NCI-H2081 (cell line): ENCODE measurements at regions not wholly inside any gene's neighbourhood (a gene's known extent, or its start where the extent isn't known, plus 50 kb on each side); places are given as distances from the start of the nearest gene placed in this dataset.

Source experiments
- DNase-seq, 2 experiments: peaks; one replicate each; lab custom pipeline; 2025; lab: John Stamatoyannopoulos, UW

- DNase-seq, result no peak
These were observed 439.2 kb upstream of the REG3G start for GRCh38 chr2:78586316-78586715.

- DNase-seq, result no peak
These were observed 435.6 kb upstream of the REG3G start for GRCh38 chr2:78589871-78590270.

- DNase-seq, result no peak
These were observed 433.0 kb upstream of the REG3G start for GRCh38 chr2:78592491-78592890.

- no peak for DNase-seq
These were observed 424.4 kb upstream of the REG3G start for GRCh38 chr2:78601113-78601512.

- no peak for DNase-seq
These were observed 422.6 kb upstream of the REG3G start for GRCh38 chr2:78602862-78603261.

GRCh38 chr2:78606895-78607294 lies 418.6 kb upstream of the REG3G start:
- DNase-seq, result no peak

- no peak for DNase-seq
These were observed 410.8 kb upstream of the REG3G start for GRCh38 chr2:78614726-78615125.

GRCh38 chr2:78615956-78616355 lies 409.5 kb upstream of the REG3G start:
- DNase-seq, result no peak

GRCh38 chr2:78634425-78634824 lies 391.1 kb upstream of the REG3G start:
- DNase-seq, result no peak

GRCh38 chr2:78644854-78645253 lies 380.6 kb upstream of the REG3G start:
- no peak for DNase-seq

GRCh38 chr2:78646533-78647364 lies 378.8 kb upstream of the REG3G start:
- DNase-seq, result no peak

GRCh38 chr2:78648558-78648957 lies 376.9 kb upstream of the REG3G start:
- no peak for DNase-seq

- no peak for DNase-seq
These were observed 370.6 kb upstream of the REG3G start for GRCh38 chr2:78654941-78655340.

- DNase-seq, result no peak
These were observed 348.4 kb upstream of the REG3G start for GRCh38 chr2:78676921-78677696.

- DNase-seq, result no peak
These were observed 347.7 kb upstream of the REG3G start for GRCh38 chr2:78677774-78678173.

GRCh38 chr2:78681386-78681785 lies 344.1 kb upstream of the REG3G start:
- DNase-seq, result no peak

GRCh38 chr2:78682781-78683180 lies 342.7 kb upstream of the REG3G start:
- no peak for DNase-seq

- DNase-seq, result no peak
These were observed 338.8 kb upstream of the REG3G start for GRCh38 chr2:78686625-78687153.

GRCh38 chr2:78699696-78700095 lies 325.8 kb upstream of the REG3G start:
- no peak for DNase-seq

- no peak for DNase-seq
These were observed 324.0 kb upstream of the REG3G start for GRCh38 chr2:78701546-78701945.

GRCh38 chr2:78707776-78708386 lies 317.6 kb upstream of the REG3G start:
- no peak for DNase-seq

GRCh38 chr2:78710632-78711375 lies 314.7 kb upstream of the REG3G start:
- DNase-seq, result no peak
